DOHH2 (cell line): ENCODE measurements at regions not wholly inside any gene's neighbourhood (a gene's known extent, or its start where the extent isn't known, plus 50 kb on each side); places are given as distances from the start of the nearest gene placed in this dataset.

Experiments
- H3F3A ChIP-seq: fragments of 200-600 bp; sonication (generic), shearing (Covaris generic); 2 replicates; pipeline ENCODE4 v1.6.0; 2016; ENCODE audit warnings: antibody characterized with exemption, mild to moderate bottlenecking; ENCODE audit not compliant: control insufficient read depth, insufficient read depth
- H3K27ac ChIP-seq: fragments of 200-600 bp; sonication (generic); 2 replicates; pipeline ENCODE4 v1.5.1; 2014; ENCODE audit warnings: low read depth, mild to moderate bottlenecking, low read length, moderate library complexity
- H3K27me3 ChIP-seq: fragments of 200-600 bp; sonication (generic); 2 replicates; pipeline ENCODE4 v1.6.1; 2014; ENCODE audit warnings: mild to moderate bottlenecking, low read length, mixed read lengths; ENCODE audit not compliant: control insufficient read depth
- H3K36me3 ChIP-seq: fragments of 200-600 bp; sonication (generic); 2 replicates; pipeline ENCODE4 v1.6.1; 2014; ENCODE audit warnings: mild to moderate bottlenecking, low read length, moderate library complexity, mixed read lengths; ENCODE audit not compliant: control insufficient read depth
- H3K4me1 ChIP-seq: fragments of 200-600 bp; sonication (generic); 2 replicates; pipeline ENCODE4 v1.6.1; 2014; ENCODE audit warnings: mild to moderate bottlenecking, low read length, mixed read lengths; ENCODE audit not compliant: control insufficient read depth
- H3K4me2 ChIP-seq: fragments of 200-600 bp; sonication (generic); 2 replicates; pipeline ENCODE4 v1.6.0; 2014; ENCODE audit warnings: mild to moderate bottlenecking, low read length, moderate library complexity
- H3K4me3 ChIP-seq: fragments of 200-600 bp; sonication (generic); 2 replicates; pipeline ENCODE4 v1.5.1; 2014; ENCODE audit warnings: mild to moderate bottlenecking, low read length, mixed read lengths
- H3K79me2 ChIP-seq: fragments of 200-600 bp; sonication (generic); 2 replicates; pipeline ENCODE4 v1.6.1; 2014; ENCODE audit warnings: mild to moderate bottlenecking, low read length, mixed read lengths; ENCODE audit not compliant: control insufficient read depth
- H3K9me2 ChIP-seq: fragments of 200-600 bp; sonication (generic); replicated peaks from 2 replicates; pipeline ENCODE4 v1.6.1; 2014; ENCODE audit warnings: mild to moderate bottlenecking, low read length, mixed read lengths; ENCODE audit not compliant: control insufficient read depth
- H3K9me3 ChIP-seq: fragments of 200-600 bp; sonication (generic); 2 replicates; pipeline ENCODE4 v1.6.1; 2014; ENCODE audit warnings: antibody characterized with exemption, low read length, mixed read lengths; ENCODE audit not compliant: control insufficient read depth, insufficient read depth
- H4K20me1 ChIP-seq: fragments of 200-600 bp; sonication (generic); 2 replicates; pipeline ENCODE4 v1.6.0; 2014; ENCODE audit warnings: low read depth, mild to moderate bottlenecking, antibody characterized with exemption, low read length, moderate library complexity; ENCODE audit not compliant: control insufficient read depth, insufficient read depth
- CTCF ChIP-seq: fragments of 200-600 bp; sonication (generic); IDR thresholded peaks from one replicate; pipeline ENCODE4 v1.5.1; 2014; ENCODE audit warnings: antibody characterized with exemption, mild to moderate bottlenecking, low read depth, low read length; ENCODE audit not compliant: poor library complexity, severe bottlenecking
- EZH2phosphoT487 ChIP-seq: fragments of 200-600 bp; sonication (generic); IDR thresholded peaks from 2 replicates; pipeline ENCODE4 v1.6.1; 2017; ENCODE audit warnings: borderline replicate concordance, mild to moderate bottlenecking, antibody characterized with exemption, low read length, moderate library complexity, mixed read lengths

- H3K27me3 ChIP-seq, result no peaks in the 10 kb centered on the region
- H3K9me2 ChIP-seq, result no peaks in the 10 kb centered on the region
- no peaks in the 10 kb centered on the region for H3K4me1 ChIP-seq
- no peaks in the 10 kb centered on the region for H4K20me1 ChIP-seq
- no peaks in the 10 kb centered on the region for H3F3A ChIP-seq
- H3K79me2 ChIP-seq, result no peaks in the 10 kb centered on the region
- H3K4me2 ChIP-seq, result no peak overlapping the region
- H3K4me3 ChIP-seq, result no peak overlapping the region
- TF ChIP-seq CTCF, result no peak
- TF ChIP-seq EZH2phosphoT487, result no peak
- no peak overlapping the region for H3K27ac ChIP-seq
- no peaks in the 10 kb centered on the region for H3K36me3 ChIP-seq
- H3K9me3 ChIP-seq, result no peaks in the 10 kb centered on the region
Measured at GRCh38 chr4:75306506-75306905, 207.7 kb downstream of the RCHY1 start.

- H3K36me3 ChIP-seq, result no peaks in the 10 kb centered on the region
- H3K9me2 ChIP-seq, result no peaks in the 10 kb centered on the region
- H3K4me2 ChIP-seq, result no peak overlapping the region
- no peaks in the 10 kb centered on the region for H3K27me3 ChIP-seq
- no peaks in the 10 kb centered on the region for H3K4me1 ChIP-seq
- TF ChIP-seq EZH2phosphoT487 (no peak), CTCF (no peak)
- no peaks in the 10 kb centered on the region for H4K20me1 ChIP-seq
- no peaks in the 10 kb centered on the region for H3F3A ChIP-seq
- no peaks in the 10 kb centered on the region for H3K79me2 ChIP-seq
- H3K27ac ChIP-seq, result no peak overlapping the region
- no peaks in the 10 kb centered on the region for H3K9me3 ChIP-seq
- no peak overlapping the region for H3K4me3 ChIP-seq
Measured at GRCh38 chr4:75302648-75303047, 211.6 kb downstream of the RCHY1 start.

- Histone ChIP-seq H3K27me3 (0 out of 2 replicates have a peak, but pooled peaks cover 2% of the 10 kb centered on the region), H3K79me2 (no peaks in the 10 kb centered on the region), H3K4me3 (no peak overlapping the region), H3K4me2 (no peak overlapping the region), H3K9me3 (no peaks in the 10 kb centered on the region), H3K27ac (no peak overlapping the region), H3F3A (no peaks in the 10 kb centered on the region), H3K9me2 (no peaks in the 10 kb centered on the region), H3K4me1 (no peaks in the 10 kb centered on the region), H4K20me1 (no peaks in the 10 kb centered on the region), H3K36me3 (no peaks in the 10 kb centered on the region)
- TF ChIP-seq EZH2phosphoT487, result no peak
- TF ChIP-seq CTCF, result peak; percentile 52
Measured at GRCh38 chr4:75289914-75290582, 224.2 kb downstream of the RCHY1 start.
